Neural progenitor cell (in vitro differentiated cells): ENCODE measurements at regions not wholly inside any gene's neighbourhood (a gene's known extent, or its start where the extent isn't known, plus 50 kb on each side); places are given as distances from the start of the nearest gene placed in this dataset.

Experiments used
- CTCF ChIP-seq: fragments of 200-600 bp; sonication (generic); IDR thresholded peaks from 2 replicates; pipeline ENCODE4 v1.5.1; 2017; ENCODE audit warnings: antibody characterized with exemption, mild to moderate bottlenecking
- EZH2 ChIP-seq: fragments of 200-600 bp; sonication (generic); IDR thresholded peaks from 2 replicates; pipeline ENCODE4 v1.6.1; 2017; ENCODE audit warnings: antibody characterized with exemption, mild to moderate bottlenecking, moderate library complexity

GRCh38 chr10:105347487-105347886, 706.4 kb downstream of the SORCS3 start:
- no peak for TF ChIP-seq CTCF
- TF ChIP-seq EZH2 = no peak
